B cell (primary cell): ENCODE measurements at regions not wholly inside any gene's neighbourhood (a gene's known extent, or its start where the extent isn't known, plus 50 kb on each side); places are given as distances from the start of the nearest gene placed in this dataset.

Source experiments
- ATAC-seq: fragments of 200-7000 bp; cut with Tn5 transposase; one replicate; pipeline ENCODE4 v1.10.0; 2021; ENCODE audit warnings: low read depth, mild to moderate bottlenecking, moderate number of reproducible peaks, moderate library complexity
- CTCF ChIA-PET: fragments of 350-600 bp; sonication (Branson Sonifier 250); formaldehyde crosslinking; loops from one replicate; lab custom pipeline; 2021; ENCODE audit warnings: antibody characterized with exemption, inconsistent platforms; lab: Charles Lee
- POLR2A ChIA-PET: fragments of 350-600 bp; sonication (Branson Sonifier 250); formaldehyde crosslinking; loops from one replicate; lab custom pipeline; 2021; ENCODE audit warnings: antibody characterized with exemption; lab: Charles Lee
- DNase-seq: peaks from one replicate; pipeline ENCODE4 v3.0.0; 2013
- H2AFZ ChIP-seq: 2 replicates; pipeline ENCODE4 v1.6.1; 2012; ENCODE audit warnings: mild to moderate bottlenecking, low read depth, low read length; ENCODE audit not compliant: insufficient read depth, poor library complexity, severe bottlenecking
- H3K27ac ChIP-seq, 2 donors: 1 replicate in 1 of 2; 2 replicates in 1 of 2; pipeline ENCODE4 v1.5.1; 2012 to 2013; ENCODE audit warnings: low read length in 2 of 2, mild to moderate bottlenecking in 2 of 2, moderate library complexity in 1 of 2
- H3K27me3 ChIP-seq, 4 experiments: fragments of 200-600 bp in 1 of 4; sonication (generic) in 1 of 4; replicated peaks in 1 of 4; 1 replicate in 2 of 4; 2 replicates in 2 of 4; pipeline versions ENCODE4 v1.6.1 to v1.7.0; 2013 to 2016; ENCODE audit warnings: low read length in 3 of 4, mild to moderate bottlenecking in 2 of 4, mixed read lengths in 1 of 4, moderate library complexity in 1 of 4; ENCODE audit not compliant: insufficient read depth in 4 of 4, control insufficient read depth in 3 of 4; ENCODE audit errors: control extremely low read depth in 1 of 4
- H3K36me3 ChIP-seq, 2 experiments: replicated peaks in 1 of 2; 1 replicate in 1 of 2; 2 replicates in 1 of 2; pipeline versions ENCODE4 v1.6.1 to v1.7.1; 2013; ENCODE audit warnings: low read length in 1 of 2; ENCODE audit not compliant: insufficient read depth in 2 of 2, control insufficient read depth in 1 of 2; ENCODE audit errors: control extremely low read depth in 1 of 2, extremely low read depth in 1 of 2
- H3K4me1 ChIP-seq, 2 donors: fragments of 200-600 bp in 1 of 2; sonication (generic) in 1 of 2; 1 replicate in 1 of 2; 2 replicates in 1 of 2; pipeline versions ENCODE4 v1.5.1 to v1.6.1; 2013 to 2017; ENCODE audit warnings: low read length in 2 of 2; ENCODE audit not compliant: control insufficient read depth in 2 of 2, insufficient read depth in 2 of 2
- H3K4me2 ChIP-seq: replicated peaks from 2 replicates; pipeline ENCODE3; 2012; ENCODE audit warnings: mild to moderate bottlenecking, low read depth, low read length; ENCODE audit not compliant: poor library complexity, severe bottlenecking
- H3K4me3 ChIP-seq, 5 experiments: fragments of 200-600 bp in 1 of 5; sonication (generic) in 1 of 5; 1 replicate in 3 of 5; 2 replicates in 2 of 5; pipeline versions ENCODE4 v1.5.1 to v1.7.0; 2011 to 2016; ENCODE audit warnings: low read length in 4 of 5, mild to moderate bottlenecking in 4 of 5, low read depth in 2 of 5, control low read depth in 1 of 5, moderate library complexity in 1 of 5; ENCODE audit not compliant: insufficient read depth in 1 of 5; ENCODE audit errors: control extremely low read depth in 1 of 5, extremely low read depth in 1 of 5
- H3K79me2 ChIP-seq: fragments of 200-600 bp; sonication (generic); one replicate; pipeline ENCODE4 v1.6.0; 2016; ENCODE audit warnings: low read length; ENCODE audit not compliant: control insufficient read depth, insufficient read depth
- H3K9ac ChIP-seq: fragments of 200-600 bp; sonication (generic); 2 replicates; pipeline ENCODE4 v1.6.1; 2017; ENCODE audit warnings: mild to moderate bottlenecking, low read length, moderate library complexity
- H3K9me3 ChIP-seq, 3 donors: one replicate each; pipeline versions ENCODE4 v1.6.1 to v1.7.1; 2013; ENCODE audit warnings: low read length in 2 of 3; ENCODE audit not compliant: control insufficient read depth in 2 of 3, insufficient read depth in 1 of 3; ENCODE audit errors: control extremely low read depth in 1 of 3
- H4K20me1 ChIP-seq: 2 replicates; pipeline ENCODE4 v1.6.0; 2012; ENCODE audit warnings: mild to moderate bottlenecking, low read length; ENCODE audit not compliant: insufficient read depth, control insufficient read depth, poor library complexity, severe bottlenecking
- H3K27ac Mint-ChIP-seq: one replicate; pipeline ENCODE4 v1.8.0; 2021; ENCODE audit warnings: mixed read lengths
- H3K27me3 Mint-ChIP-seq: one replicate; pipeline ENCODE4 v1.8.0; 2021; ENCODE audit warnings: mixed read lengths
- H3K4me1 Mint-ChIP-seq: one replicate; pipeline ENCODE4 v1.8.0; 2021; ENCODE audit warnings: mixed read lengths
- H3K4me3 Mint-ChIP-seq: one replicate; pipeline ENCODE4 v1.8.0; 2021; ENCODE audit warnings: mixed read lengths
- H3K9me3 Mint-ChIP-seq: one replicate; pipeline ENCODE4 v1.8.0; 2022; ENCODE audit warnings: mixed read lengths; ENCODE audit not compliant: insufficient read depth
- CTCF ChIP-seq: fragments of 200-600 bp; IDR thresholded peaks from one replicate; pipeline ENCODE4 v1.8.0; 2022; ENCODE audit warnings: antibody characterized with exemption, mild to moderate bottlenecking
- EZH2 ChIP-seq: IDR thresholded peaks from 2 replicates; pipeline ENCODE4 v1.6.1; 2012; ENCODE audit warnings: borderline replicate concordance, low read depth, mild to moderate bottlenecking, moderate library complexity, low read length; ENCODE audit not compliant: insufficient read depth, poor library complexity, severe bottlenecking
- WGBS: methylation state at CpG from one replicate; pipeline ENCODE4 v1.1.5; 2013; ENCODE audit warnings: missing lambda C conversion rate; ENCODE audit not compliant: insufficient coverage; 5-methylcytosine and 5-hydroxymethylcytosine counted together
- intact Hi-C: fragments of 100-400 bp; cut with micrococcal nuclease; formaldehyde crosslinking; loops from one replicate; pipeline ENCODE4 v1.10.0; 2022

GRCh38 chr6:92216717-92217116 is 1202.6 kb downstream of the EPHA7 start:
- Mint-ChIP-seq H3K4me3 (no peak overlapping the region), H3K4me1 (no peaks in the 10 kb centered on the region), H3K27me3 (no peaks in the 10 kb centered on the region), H3K9me3 (peaks cover 13% of the 10 kb centered on the region), H3K27ac (no peak overlapping the region)
- Histone ChIP-seq H3K36me3 (no peaks in the 10 kb centered on the region), H3K9me3 (peaks cover 0 to 6% (median 0%) of the 10 kb centered on the region in 3 donors), H3K27me3 (no peaks in the 10 kb centered on the region), H4K20me1 (no peaks in the 10 kb centered on the region), H3K4me2 (no peak overlapping the region), H2AFZ (no peak overlapping the region), H3K27ac (no peak overlapping the region), H3K4me1 (no peaks in the 10 kb centered on the region), H3K4me3 (no peak overlapping the region), H3K79me2 (no peaks in the 10 kb centered on the region), H3K9ac (no peak overlapping the region)
- ChIA-PET CTCF (no interaction called here), POLR2A (no interaction called here)
- ATAC-seq (no peak), DNase-seq (no peak)
- intact Hi-C loops, result no loop called here
- WGBS, result 86% methylated on average over 1 of the region's 1 CpG
- TF ChIP-seq EZH2 (no peak), CTCF (no peak)

- ATAC-seq, result no peak
- TF ChIP-seq EZH2, result no peak
- Mint-ChIP-seq H3K4me3 (no peak overlapping the region), H3K9me3 (peaks cover 6% of the 10 kb centered on the region), H3K27ac (no peak overlapping the region), H3K27me3 (no peaks in the 10 kb centered on the region), H3K4me1 (no peaks in the 10 kb centered on the region)
- H3K79me2 ChIP-seq, result no peaks in the 10 kb centered on the region
- no peak overlapping the region for H3K4me3 ChIP-seq
- H3K9ac ChIP-seq, result no peak overlapping the region
- ChIA-PET POLR2A (no interaction called here), CTCF (interaction anchor here (0.7 kb wide), 1 partner anchor 220 kb away, joined by 3 read pairs; no protein-coding TSS in a partner anchor)
- no peak overlapping the region for H3K27ac ChIP-seq
- H4K20me1 ChIP-seq, result no peaks in the 10 kb centered on the region
- H2AFZ ChIP-seq, result no peak overlapping the region
- no peaks in the 10 kb centered on the region for H3K27me3 ChIP-seq
- H3K4me1 ChIP-seq, result no peaks in the 10 kb centered on the region
- peaks cover 0 to 4% (median 4%) of the 10 kb centered on the region in 3 donors for H3K9me3 ChIP-seq
- H3K4me2 ChIP-seq, result no peak overlapping the region
- intact Hi-C loops, result no loop called here
- H3K36me3 ChIP-seq, result no peaks in the 10 kb centered on the region
- DNase-seq, result no peak
Measured at GRCh38 chr6:92201618-92202017, 1217.7 kb downstream of the EPHA7 start.
